EH (cell line): ENCODE measurements at regions not wholly inside any gene's neighbourhood (a gene's known extent, or its start where the extent isn't known, plus 50 kb on each side); places are given as distances from the start of the nearest gene placed in this dataset.
"Not testable (repeated sequence)": the region's sequence is repeated elsewhere in the genome, so short reads cannot be mapped to it uniquely, and the experiment has no call there.

Experiments used
- DNase-seq: peaks from one replicate; pipeline ENCODE4 v3.0.0-alpha.2; 2015; ENCODE audit warnings: low read depth

GRCh38 chr14:71604231-71604630, 328.0 kb upstream of the RGS6 start:
- no peak for DNase-seq

- DNase-seq, result no peak
These were observed 326.2 kb upstream of the RGS6 start for GRCh38 chr14:71606064-71606463.

- DNase-seq, result no peak
These were observed 325.7 kb upstream of the RGS6 start for GRCh38 chr14:71606575-71606974.

GRCh38 chr14:71607056-71607455, 325.2 kb upstream of the RGS6 start:
- no peak for DNase-seq

- no peak for DNase-seq
These were observed 322.1 kb upstream of the RGS6 start for GRCh38 chr14:71610149-71610548.

GRCh38 chr14:71610797-71611196, 321.4 kb upstream of the RGS6 start:
- DNase-seq, result no peak

GRCh38 chr14:71613168-71613567, 319.1 kb upstream of the RGS6 start:
- DNase-seq, result no peak

GRCh38 chr14:71616013-71616412, 316.2 kb upstream of the RGS6 start:
- no peak for DNase-seq

- DNase-seq, result no peak
These were observed 314.2 kb upstream of the RGS6 start for GRCh38 chr14:71618047-71618446.

DNA sequence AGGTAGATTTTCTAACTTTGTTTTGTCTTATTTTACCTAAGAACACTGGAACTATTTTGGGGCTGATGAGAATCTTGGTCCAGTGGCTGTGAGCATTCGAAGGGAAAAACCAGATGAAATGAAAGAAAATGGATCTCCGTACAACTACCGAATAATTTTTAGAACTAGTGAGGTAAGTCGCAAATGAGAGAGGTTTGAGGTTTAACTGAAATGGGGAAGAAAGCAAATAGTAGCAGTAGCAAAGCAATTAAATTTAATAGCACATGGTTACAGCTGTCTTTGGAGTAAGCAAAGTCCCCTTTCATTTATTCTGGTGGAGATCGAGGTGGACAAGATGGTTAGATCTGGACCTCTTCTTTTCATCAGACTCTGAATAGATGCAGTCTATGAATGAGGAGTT, 313.5 kb upstream of the RGS6 start:
- DNase-seq, result no peak

- DNase-seq, result no peak
These were observed 312.8 kb upstream of the RGS6 start for GRCh38 chr14:71619472-71619871.

DNA sequence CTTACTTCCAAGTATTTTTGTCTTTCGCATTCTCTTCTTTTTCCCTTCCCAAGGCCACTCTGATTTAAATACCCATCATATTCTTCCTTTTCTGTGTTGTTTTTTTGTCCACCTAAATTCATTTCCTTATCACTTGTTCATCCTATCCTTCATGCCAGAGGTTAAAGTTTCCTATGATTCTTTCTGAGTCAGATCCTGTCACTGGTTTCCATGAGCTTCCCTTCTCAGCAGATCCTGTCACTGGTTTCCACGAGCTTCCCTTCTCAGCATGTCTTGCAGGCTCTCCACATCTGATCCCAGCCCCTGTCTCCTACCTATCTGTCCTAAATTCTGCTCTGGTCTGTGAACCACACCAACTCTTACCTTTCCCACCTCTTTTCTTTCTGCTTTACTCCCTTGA, 311.8 kb upstream of the RGS6 start:
- peak; percentile 74 for DNase-seq

DNA sequence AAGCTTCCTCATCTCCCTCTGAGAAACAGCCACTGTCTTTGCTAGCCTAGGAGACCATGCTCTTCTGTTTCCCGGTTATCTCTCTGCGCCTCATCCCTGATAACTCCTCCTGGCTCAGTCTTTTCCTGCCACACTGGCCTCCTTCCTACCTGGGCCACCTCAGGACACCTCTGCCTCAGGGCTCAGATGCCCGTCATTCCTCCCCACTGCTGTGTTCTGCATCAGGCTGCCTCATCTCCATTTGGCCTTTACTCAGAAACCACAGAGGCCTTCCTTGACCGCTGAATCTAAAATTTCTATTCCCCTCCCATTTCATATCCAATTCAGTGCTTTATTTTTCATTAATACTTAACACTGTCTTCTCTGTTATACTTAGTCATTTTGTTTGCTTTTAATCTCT, 311.0 kb upstream of the RGS6 start:
- DNase-seq, result peak; percentile 44

DNA sequence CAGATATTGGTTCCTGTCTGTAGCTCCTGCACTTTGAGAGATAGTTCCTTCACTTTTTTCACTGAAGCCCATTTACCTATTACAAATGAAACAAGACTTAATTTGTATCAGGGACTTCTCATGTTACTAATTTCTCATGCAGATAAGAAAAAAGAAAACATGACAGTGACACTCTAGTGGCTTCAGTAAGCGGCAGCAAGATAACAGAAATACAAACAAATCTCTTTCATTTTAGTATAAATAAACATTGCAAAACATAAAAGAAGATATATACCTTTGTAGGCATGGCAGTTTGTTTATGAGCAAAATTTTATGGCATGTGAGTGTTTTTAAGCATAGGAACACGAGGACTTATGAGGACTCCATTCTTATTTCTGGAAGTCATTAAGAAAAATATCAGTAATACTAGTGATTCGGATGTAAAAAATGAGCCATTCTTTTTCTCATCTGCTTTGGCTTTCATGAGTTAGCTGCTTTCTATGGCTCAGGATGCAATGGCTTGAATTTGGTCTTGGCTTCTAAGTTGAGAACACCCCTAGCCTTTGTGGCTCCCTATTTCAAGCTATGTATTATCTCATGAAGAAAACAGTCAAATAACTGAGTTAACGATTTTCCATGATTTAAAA, 310.1 kb upstream of the RGS6 start:
- DNase-seq, result peak; percentile 52

DNA sequence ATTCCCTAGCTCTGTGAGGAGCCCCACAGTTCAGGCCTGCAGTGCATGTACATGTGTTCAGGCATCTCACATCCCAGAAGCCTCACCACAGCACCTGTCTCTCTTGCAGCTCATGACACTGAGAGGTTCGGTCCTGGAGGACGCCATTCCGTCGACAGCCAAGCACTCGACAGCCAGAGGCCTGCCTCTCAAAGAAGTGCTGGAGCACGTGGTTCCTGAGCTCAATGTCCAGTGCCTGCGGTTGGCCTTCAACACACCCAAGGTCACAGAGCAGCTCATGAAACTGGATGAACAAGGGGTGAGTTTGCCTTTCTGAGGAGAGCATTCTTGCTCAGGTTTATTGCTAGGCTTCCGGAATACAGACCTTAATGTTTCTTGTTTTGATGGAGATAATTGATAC, 308.3 kb upstream of the RGS6 start:
- DNase-seq, result no peak

DNA sequence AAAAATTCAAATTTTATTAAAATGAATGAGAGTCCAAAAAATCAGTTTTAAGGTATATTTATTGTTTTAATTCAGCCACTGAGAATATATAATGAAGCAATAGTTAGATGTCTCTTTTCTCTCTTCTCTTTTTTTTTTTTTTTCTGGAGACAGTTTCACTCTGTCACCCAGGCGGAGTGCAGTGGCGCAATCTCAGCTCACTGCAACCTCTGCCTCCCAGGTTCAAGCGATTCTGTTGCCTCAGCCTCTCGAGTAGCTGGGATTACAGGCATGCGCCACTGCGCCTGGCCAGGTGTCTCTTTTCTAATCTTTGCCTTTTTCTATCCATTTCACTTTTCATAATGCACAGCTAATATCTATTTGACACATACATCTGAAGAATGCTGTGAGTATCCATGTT, 307.1 kb upstream of the RGS6 start:
- DNase-seq, result no peak

- no peak for DNase-seq
These were observed 306.1 kb upstream of the RGS6 start for GRCh38 chr14:71625891-71626701.

DNA sequence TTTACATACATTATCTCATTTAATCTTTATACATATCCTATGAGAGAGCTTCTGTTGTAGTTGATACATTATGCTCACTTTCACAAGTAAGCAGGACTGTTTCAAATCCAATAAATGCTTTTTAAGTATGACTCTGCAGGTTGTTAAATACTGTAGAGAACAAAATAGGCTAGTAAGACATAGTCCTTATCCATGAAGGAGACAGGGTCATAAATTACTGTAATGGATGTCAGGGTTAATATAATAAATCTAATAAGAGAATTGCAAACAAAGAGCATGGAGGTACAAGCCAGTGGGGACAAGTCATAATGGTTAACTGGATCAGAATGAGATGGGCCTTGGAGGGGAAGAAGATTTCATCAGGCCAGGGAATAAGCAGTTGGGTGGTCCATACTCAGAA, 303.8 kb upstream of the RGS6 start:
- DNase-seq, result no peak

- DNase-seq, result no peak
These were observed 303.0 kb upstream of the RGS6 start for GRCh38 chr14:71629250-71629649.

GRCh38 chr14:71629765-71630492, 302.3 kb upstream of the RGS6 start:
- peak; percentile 30 for DNase-seq

DNA sequence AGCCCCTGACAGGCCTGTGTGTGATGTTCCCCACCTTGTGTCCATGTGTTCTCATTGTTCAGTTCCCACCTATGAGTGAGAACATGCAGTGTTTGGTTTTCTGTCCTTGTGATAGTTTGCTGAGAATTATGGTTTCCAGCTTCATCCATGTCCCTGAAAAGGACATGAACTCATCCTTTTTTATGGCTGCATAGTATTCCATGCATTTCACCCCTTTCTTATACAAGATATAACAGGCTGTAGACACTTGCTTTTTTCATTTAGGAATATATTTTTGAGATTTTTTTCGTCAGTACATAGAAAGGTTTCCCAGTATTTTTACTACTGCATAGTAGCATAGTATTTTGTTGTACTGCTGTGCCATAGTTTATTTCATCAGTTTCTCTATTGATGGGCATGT, 301.2 kb upstream of the RGS6 start:
- not testable (repeated sequence) for DNase-seq

GRCh38 chr14:71632440-71632946, 299.7 kb upstream of the RGS6 start:
- no peak for DNase-seq

- no peak for DNase-seq
These were observed 296.2 kb upstream of the RGS6 start for GRCh38 chr14:71636076-71636475.
